Gastroesophageal sphincter (tissue), 4 donors: ENCODE measurements at regions not wholly inside any gene's neighbourhood (a gene's known extent, or its start where the extent isn't known, plus 50 kb on each side); places are given as distances from the start of the nearest gene placed in this dataset.

ENCODE experiments used
- ATAC-seq: fragments of 150-250 bp; one replicate; pipeline ENCODE4 v1.9.1; 2016; ENCODE audit warnings: mild to moderate bottlenecking, moderate library complexity
- H3K27ac ChIP-seq, 4 donors: fragments of 200-600 bp; sonication (generic) in 3 of 4; 1 replicate in 3 of 4; 2 replicates in 1 of 4; pipeline ENCODE4 v1.5.1; 2016 to 2019
- H3K27me3 ChIP-seq: fragments of 200-600 bp; sonication (generic); one replicate; pipeline ENCODE4 v1.5.1; 2019
- H3K36me3 ChIP-seq, 2 donors: fragments of 200-600 bp; sonication (generic); one replicate each; pipeline ENCODE4 v1.5.1; 2019; ENCODE audit warnings: control low read depth in 1 of 2
- H3K4me1 ChIP-seq, 3 donors: fragments of 200-600 bp; sonication (generic); 1 replicate in 2 of 3; 2 replicates in 1 of 3; pipeline ENCODE4 v1.5.1; 2016 to 2019; ENCODE audit warnings: control low read depth in 2 of 3
- H3K4me3 ChIP-seq, 2 donors: fragments of 200-600 bp; sonication (generic); one replicate each; pipeline ENCODE4 v1.5.1; 2019; ENCODE audit warnings: mild to moderate bottlenecking in 1 of 2, moderate library complexity in 1 of 2
- H3K9me3 ChIP-seq, 3 donors: fragments of 200-600 bp; sonication (generic); one replicate each; pipeline ENCODE4 v1.5.1; 2017 to 2019; ENCODE audit warnings: control low read depth in 2 of 3
- EP300 ChIP-seq: sonication (generic); formaldehyde crosslinking; IDR thresholded peaks from one replicate; pipeline ENCODE4 v1.6.1; 2017; ENCODE audit warnings: antibody characterized with exemption, mild to moderate bottlenecking
- POLR2A ChIP-seq, 2 donors: fragments of 450-650 bp; IDR thresholded peaks; one replicate each; pipeline ENCODE4 v1.6.1; 2017; ENCODE audit warnings: antibody characterized with exemption in 2 of 2, mild to moderate bottlenecking in 2 of 2, moderate library complexity in 1 of 2
- POLR2AphosphoS5 ChIP-seq: sonication (generic); formaldehyde crosslinking; IDR thresholded peaks from one replicate; pipeline ENCODE4 v1.6.1; 2017; ENCODE audit warnings: antibody characterized with exemption
- WGBS, 2 donors: methylation state at CpG; one replicate each; pipeline ENCODE4 v1.1.5; 2018; ENCODE audit warnings: low coverage in 1 of 2; 5-methylcytosine and 5-hydroxymethylcytosine counted together
- TF ChIP-seq, protein P1 (sequence below), 4 experiments: fragments of 200-600 bp in 2 of 4; fragments of 450-650 bp in 2 of 4; sonication (generic) in 1 of 4; IDR thresholded peaks; one replicate each; pipeline ENCODE4 v1.5.1; 2017 to 2019; ENCODE audit warnings: antibody characterized with exemption in 4 of 4, mild to moderate bottlenecking in 2 of 4, moderate library complexity in 2 of 4

GRCh38 chr10:88207121-88207546, 343.7 kb downstream of the PTEN start:
- Histone ChIP-seq H3K27ac (no peak overlapping the region), H3K27me3 (peaks cover 3% of the 10 kb centered on the region), H3K4me3 (no peak overlapping the region), H3K36me3 (no peaks in the 10 kb centered on the region), H3K9me3 (no peaks in the 10 kb centered on the region), H3K4me1 (peaks cover 0 to 10% (median 0%) of the 10 kb centered on the region in 3 donors)
- ATAC-seq: no peak
- TF ChIP-seq EP300 (no peak), POLR2A (IDR thresholded peaks at IDR 0.05) (no peak), POLR2AphosphoS5 (no peak)
- TF ChIP-seq, protein P1, sequence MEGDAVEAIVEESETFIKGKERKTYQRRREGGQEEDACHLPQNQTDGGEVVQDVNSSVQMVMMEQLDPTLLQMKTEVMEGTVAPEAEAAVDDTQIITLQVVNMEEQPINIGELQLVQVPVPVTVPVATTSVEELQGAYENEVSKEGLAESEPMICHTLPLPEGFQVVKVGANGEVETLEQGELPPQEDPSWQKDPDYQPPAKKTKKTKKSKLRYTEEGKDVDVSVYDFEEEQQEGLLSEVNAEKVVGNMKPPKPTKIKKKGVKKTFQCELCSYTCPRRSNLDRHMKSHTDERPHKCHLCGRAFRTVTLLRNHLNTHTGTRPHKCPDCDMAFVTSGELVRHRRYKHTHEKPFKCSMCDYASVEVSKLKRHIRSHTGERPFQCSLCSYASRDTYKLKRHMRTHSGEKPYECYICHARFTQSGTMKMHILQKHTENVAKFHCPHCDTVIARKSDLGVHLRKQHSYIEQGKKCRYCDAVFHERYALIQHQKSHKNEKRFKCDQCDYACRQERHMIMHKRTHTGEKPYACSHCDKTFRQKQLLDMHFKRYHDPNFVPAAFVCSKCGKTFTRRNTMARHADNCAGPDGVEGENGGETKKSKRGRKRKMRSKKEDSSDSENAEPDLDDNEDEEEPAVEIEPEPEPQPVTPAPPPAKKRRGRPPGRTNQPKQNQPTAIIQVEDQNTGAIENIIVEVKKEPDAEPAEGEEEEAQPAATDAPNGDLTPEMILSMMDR (IDR thresholded peaks at IDR 0.05): no peak
- WGBS, 2 donors: 39 to 71% methylated on average over 3 of the region's 3 CpGs

DNA sequence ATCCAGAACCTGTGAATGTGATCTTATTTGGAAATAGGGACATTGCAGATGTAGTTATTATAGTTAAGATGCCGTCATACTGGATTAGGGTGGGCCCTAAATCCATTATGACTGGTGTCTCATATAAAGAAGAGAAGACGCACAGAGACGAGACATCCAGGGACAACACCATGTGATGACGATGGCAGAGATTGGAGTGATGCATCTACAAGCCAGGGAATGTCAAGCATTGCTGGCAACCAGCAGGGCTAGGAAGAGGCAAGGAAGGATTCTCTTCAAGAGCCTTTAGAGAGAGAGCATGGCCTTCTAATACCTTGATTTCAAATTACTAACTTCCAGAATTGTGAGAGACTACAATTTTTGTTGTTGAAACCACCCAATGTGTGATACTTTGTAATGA, 345.8 kb downstream of the PTEN start:
- no peaks in the 10 kb centered on the region for H3K9me3 ChIP-seq
- H3K27ac ChIP-seq: no peak overlapping the region
- 94 to 100% methylated on average over 1 to 4 of the region's 4 CpGs for WGBS, 2 donors
- peaks cover 0 to 10% (median 0%) of the 10 kb centered on the region in 3 donors for H3K4me1 ChIP-seq
- no peak for ATAC-seq
- TF ChIP-seq POLR2AphosphoS5: no peak
- TF ChIP-seq POLR2A (IDR thresholded peaks at IDR 0.05): no peak
- TF ChIP-seq, protein P1 (IDR thresholded peaks at IDR 0.05): no peak
- TF ChIP-seq EP300: no peak
- H3K36me3 ChIP-seq: no peaks in the 10 kb centered on the region
- no peaks in the 10 kb centered on the region for H3K27me3 ChIP-seq
- H3K4me3 ChIP-seq: no peak overlapping the region

- Histone ChIP-seq H3K4me3 (no peak overlapping the region), H3K36me3 (no peaks in the 10 kb centered on the region), H3K9me3 (no peaks in the 10 kb centered on the region), H3K27me3 (no peaks in the 10 kb centered on the region), H3K4me1 (peaks cover 0 to 10% (median 0%) of the 10 kb centered on the region in 3 donors), H3K27ac (peak overlapping the region in 1 of 4 donors; percentile 22)
- TF ChIP-seq, protein P1 (IDR thresholded peaks at IDR 0.05): no peak
- TF ChIP-seq POLR2A (IDR thresholded peaks at IDR 0.05) (no peak), POLR2AphosphoS5 (no peak), EP300 (no peak)
- ATAC-seq: no peak
- 71 to 80% methylated on average over 3 to 5 of the region's 5 CpGs for WGBS, 2 donors
These were observed 346.6 kb downstream of the PTEN start for GRCh38 chr10:88209837-88210561.

DNA sequence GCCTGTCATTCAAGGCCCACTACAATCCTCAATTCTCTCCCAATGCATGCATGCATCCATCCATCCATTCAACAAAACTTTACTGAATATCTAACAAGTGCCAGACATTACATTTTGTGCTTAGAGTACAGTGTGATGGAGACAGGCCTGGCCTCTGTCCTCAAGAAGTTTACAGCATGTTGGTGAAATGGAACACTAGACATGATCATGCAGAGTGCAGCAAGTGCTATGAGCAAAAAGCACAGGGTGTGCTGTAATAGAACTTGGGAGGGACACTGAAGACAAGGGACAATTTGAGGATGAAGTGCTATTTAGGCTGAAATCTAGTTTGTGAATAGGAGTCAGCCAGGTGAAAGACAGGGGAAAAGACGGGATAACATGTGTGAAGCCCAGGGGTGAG, 347.8 kb downstream of the PTEN start:
- no peaks in the 10 kb centered on the region for H3K27me3 ChIP-seq
- H3K4me3 ChIP-seq: no peak overlapping the region
- H3K36me3 ChIP-seq: no peaks in the 10 kb centered on the region
- H3K9me3 ChIP-seq: no peaks in the 10 kb centered on the region
- TF ChIP-seq POLR2A (IDR thresholded peaks at IDR 0.05) (no peak), POLR2AphosphoS5 (no peak), EP300 (no peak)
- TF ChIP-seq, protein P1 (IDR thresholded peaks at IDR 0.05): no peak
- ATAC-seq: no peak
- 95% methylated on average over 1 of the region's 1 CpG; no CpG with 5 or more reads in 1 of the 2 donors for WGBS, 2 donors
- H3K4me1 ChIP-seq: peaks cover 0 to 10% (median 0%) of the 10 kb centered on the region in 3 donors
- no peak overlapping the region for H3K27ac ChIP-seq

GRCh38 chr10:88212069-88212468, 348.6 kb downstream of the PTEN start:
- Histone ChIP-seq H3K4me3 (no peak overlapping the region), H3K4me1 (peaks cover 0 to 10% (median 0%) of the 10 kb centered on the region in 3 donors)
- no peak for ATAC-seq

More at GRCh38 chr10:88212069-88212468, 348.6 kb downstream of the PTEN start:
- Histone ChIP-seq H3K27ac (no peak overlapping the region), H3K9me3 (no peaks in the 10 kb centered on the region), H3K27me3 (no peaks in the 10 kb centered on the region), H3K36me3 (no peaks in the 10 kb centered on the region)
- TF ChIP-seq, protein P1 (IDR thresholded peaks at IDR 0.05): no peak
- TF ChIP-seq POLR2A (IDR thresholded peaks at IDR 0.05) (no peak), EP300 (no peak), POLR2AphosphoS5 (no peak)
